ENCODE measurements at regions not wholly inside any gene's neighbourhood (a gene's known extent, or its start where the extent isn't known, plus 50 kb on each side); places are given as distances from the start of the nearest gene placed in this dataset.

DNA sequence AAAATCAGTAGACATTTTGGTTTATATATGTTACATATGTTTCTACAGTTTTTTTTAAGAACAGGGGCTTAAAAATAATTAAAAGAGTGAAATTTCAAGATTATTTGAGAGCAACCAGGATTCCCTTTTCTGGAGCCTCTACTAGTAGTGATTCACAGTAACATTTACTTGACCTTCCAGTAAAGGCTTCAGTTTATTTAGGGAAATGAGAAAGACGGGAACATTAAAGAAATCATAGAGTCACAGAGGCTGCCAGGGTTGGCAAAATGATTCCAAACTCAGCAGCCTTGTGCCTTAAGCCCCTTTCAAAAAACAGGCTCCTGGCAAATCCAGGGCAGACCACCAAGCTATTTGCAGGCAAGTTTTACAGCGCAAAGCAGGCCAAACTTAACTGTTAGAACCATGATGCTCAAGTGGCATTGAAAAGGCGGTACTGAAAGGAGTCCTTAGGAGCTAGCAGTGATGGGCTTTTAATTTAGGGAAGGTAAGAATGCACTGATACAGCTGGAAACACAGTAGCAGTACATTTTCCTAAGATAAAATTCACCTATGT lies 201.1 kb upstream of the ADAMTS9 start:
- TF ChIP-seq, protein P1, sequence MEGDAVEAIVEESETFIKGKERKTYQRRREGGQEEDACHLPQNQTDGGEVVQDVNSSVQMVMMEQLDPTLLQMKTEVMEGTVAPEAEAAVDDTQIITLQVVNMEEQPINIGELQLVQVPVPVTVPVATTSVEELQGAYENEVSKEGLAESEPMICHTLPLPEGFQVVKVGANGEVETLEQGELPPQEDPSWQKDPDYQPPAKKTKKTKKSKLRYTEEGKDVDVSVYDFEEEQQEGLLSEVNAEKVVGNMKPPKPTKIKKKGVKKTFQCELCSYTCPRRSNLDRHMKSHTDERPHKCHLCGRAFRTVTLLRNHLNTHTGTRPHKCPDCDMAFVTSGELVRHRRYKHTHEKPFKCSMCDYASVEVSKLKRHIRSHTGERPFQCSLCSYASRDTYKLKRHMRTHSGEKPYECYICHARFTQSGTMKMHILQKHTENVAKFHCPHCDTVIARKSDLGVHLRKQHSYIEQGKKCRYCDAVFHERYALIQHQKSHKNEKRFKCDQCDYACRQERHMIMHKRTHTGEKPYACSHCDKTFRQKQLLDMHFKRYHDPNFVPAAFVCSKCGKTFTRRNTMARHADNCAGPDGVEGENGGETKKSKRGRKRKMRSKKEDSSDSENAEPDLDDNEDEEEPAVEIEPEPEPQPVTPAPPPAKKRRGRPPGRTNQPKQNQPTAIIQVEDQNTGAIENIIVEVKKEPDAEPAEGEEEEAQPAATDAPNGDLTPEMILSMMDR (IDR thresholded peaks at IDR 0.05; ENCODE audit: control extremely low read depth, extremely low read depth, low read depth, missing control alignments), result no peak
- ChIA-PET CTCF (no interaction called here), POLR2A (no interaction called here)
- no peak for DNase-seq (ENCODE audit: extremely low spot score)

DNA sequence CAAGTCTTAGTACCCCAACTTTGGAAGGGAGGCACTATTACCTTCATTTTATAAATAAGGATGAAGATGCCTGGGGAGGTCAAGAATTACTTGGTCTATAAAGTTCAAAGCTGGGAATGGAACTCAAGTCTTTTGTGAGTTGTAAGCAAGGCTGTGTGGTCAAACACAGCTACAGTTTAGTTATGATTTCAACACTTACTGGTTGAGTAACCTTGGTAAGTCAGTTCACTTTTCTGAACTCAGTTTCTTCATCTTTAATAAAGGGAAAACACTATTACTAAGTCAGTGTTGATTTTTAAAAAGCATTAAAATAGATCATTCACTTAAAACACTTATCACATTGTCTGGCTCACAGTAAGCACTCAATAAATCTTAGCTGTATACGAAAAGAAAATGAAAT lies 200.4 kb upstream of the ADAMTS9 start:
- DNase-seq (ENCODE audit: extremely low spot score), result no peak
- TF ChIP-seq, protein P1 (IDR thresholded peaks at IDR 0.05; ENCODE audit: control extremely low read depth, extremely low read depth, low read depth, missing control alignments), result no peak
- CTCF ChIA-PET, result interaction anchor here (0.9 kb wide), 1 partner anchor 15 kb away, joined by 3 read pairs; no protein-coding TSS in a partner anchor
- POLR2A ChIA-PET, result no interaction called here

DNA sequence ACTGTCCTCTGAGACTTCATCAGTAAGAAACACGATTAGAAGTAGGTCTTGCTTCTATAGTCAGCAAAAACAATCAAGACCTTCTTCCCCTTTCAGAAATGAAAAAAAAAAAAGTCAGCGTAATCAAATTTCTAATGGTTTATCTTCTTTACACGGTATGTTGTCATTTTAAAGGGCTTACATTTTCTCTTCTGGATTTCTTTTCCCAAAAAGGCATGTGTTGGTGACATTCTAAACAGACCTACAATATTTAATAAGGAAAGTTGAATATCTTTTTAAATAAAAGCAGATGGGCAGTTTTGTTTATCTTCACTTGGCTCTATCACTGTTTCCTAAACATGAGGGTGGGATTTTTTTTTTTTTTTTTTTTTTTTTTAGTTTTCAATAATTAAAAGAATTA lies 197.3 kb upstream of the ADAMTS9 start:
- CTCF ChIA-PET, result no interaction called here
- TF ChIP-seq, protein P1 (IDR thresholded peaks at IDR 0.05; ENCODE audit: control extremely low read depth, extremely low read depth, low read depth, missing control alignments), result no peak
- POLR2A ChIA-PET, result no interaction called here
- no peak for DNase-seq (ENCODE audit: extremely low spot score)

DNA sequence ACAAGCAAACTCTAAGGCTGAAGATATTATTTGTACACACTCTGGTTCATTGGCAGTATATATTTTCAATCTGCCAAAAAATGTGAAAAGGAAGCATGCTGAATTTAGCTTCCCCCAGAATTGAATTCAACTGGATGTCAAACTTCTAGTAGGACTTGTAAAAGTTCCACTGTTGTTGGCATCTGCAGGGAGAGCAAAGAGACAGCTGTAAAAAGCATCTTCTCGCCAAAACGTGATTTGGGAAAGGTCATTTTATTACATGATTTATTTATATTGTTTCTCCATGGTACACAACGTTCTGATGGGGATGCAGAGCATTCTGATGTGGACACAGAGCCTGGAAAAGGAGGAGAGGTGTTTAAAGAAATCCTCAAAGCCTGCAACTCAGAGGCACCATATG lies 196.7 kb upstream of the ADAMTS9 start:
- ChIA-PET POLR2A (no interaction called here), CTCF (no interaction called here)
- TF ChIP-seq, protein P1 (IDR thresholded peaks at IDR 0.05; ENCODE audit: control extremely low read depth, extremely low read depth, low read depth, missing control alignments), result no peak
- DNase-seq (ENCODE audit: extremely low spot score), result no peak

DNA sequence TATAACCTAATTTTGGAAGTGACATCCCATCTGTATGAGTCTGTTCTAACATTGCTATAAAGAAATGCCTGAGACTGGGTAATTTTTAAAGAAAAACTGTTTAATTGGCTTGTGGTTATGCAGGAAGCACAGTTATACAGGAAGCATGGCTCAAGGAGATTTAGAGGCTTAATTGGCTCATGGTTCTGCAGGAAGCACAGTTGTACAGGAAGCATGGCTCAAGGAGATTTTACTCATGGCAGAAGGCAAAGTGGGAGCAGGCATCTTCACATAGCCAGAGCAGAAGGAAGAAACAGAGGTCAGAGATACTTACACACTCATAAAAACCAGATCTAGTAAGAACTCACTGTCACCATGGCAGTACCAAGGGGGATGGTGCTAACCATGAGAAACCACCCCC lies 193.1 kb upstream of the ADAMTS9 start:
- no peak for DNase-seq (ENCODE audit: extremely low spot score)
- TF ChIP-seq, protein P1 (IDR thresholded peaks at IDR 0.05; ENCODE audit: control extremely low read depth, extremely low read depth, low read depth, missing control alignments), result no peak
- POLR2A ChIA-PET, result no interaction called here
- CTCF ChIA-PET, result interaction anchor here (1.3 kb wide), 1 partner anchor 29 kb away, joined by 3 read pairs; no protein-coding TSS in a partner anchor

DNA sequence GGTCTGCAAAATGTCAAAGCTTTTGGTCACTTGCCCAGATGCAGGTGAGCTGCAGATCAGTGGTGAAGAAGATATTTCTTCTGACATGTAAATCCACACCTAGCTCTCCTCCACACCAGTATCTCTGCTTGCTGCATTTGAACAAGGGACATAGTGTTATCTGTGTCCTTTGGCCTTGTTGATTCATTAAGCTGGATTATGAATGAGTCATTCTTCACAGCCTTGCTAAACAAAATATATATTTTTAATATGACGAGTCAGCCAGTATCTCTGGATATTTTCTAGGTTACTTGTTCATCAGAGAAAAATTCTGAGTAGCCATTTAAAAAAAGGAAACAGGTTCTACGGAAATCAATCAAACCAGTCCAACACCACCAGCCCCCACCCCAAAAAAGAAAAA lies 190.6 kb upstream of the ADAMTS9 start:
- ChIA-PET POLR2A (no interaction called here), CTCF (no interaction called here)
- DNase-seq (ENCODE audit: extremely low spot score), result no peak
- TF ChIP-seq, protein P1 (IDR thresholded peaks at IDR 0.05; ENCODE audit: control extremely low read depth, extremely low read depth, low read depth, missing control alignments), result no peak

Data from GM10248 (cell line).